ENCODE measurements at regions not wholly inside any gene's neighbourhood (a gene's known extent, or its start where the extent isn't known, plus 50 kb on each side); places are given as distances from the start of the nearest gene placed in this dataset.

DNA sequence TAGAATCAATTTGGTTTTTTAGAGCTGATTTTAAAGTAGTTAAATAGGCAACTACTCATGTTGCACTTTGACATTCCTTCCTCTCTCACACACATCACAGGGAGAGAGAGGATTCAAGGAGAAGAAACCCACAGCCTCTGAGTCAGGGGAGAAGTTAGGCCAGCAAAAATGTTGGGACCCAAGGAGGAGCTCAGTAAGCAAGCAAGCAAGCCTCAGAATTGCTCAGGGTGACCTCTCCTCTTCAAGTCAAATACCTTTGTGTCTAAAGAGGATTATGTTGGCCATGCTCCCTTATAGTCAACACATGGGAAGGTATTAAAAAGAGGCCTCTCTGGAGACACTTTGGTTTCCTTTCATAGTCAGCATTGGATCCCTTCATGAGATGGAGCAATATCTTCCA, 80.5 kb upstream of the WARS2 start:
- TF ChIP-seq, protein P1, sequence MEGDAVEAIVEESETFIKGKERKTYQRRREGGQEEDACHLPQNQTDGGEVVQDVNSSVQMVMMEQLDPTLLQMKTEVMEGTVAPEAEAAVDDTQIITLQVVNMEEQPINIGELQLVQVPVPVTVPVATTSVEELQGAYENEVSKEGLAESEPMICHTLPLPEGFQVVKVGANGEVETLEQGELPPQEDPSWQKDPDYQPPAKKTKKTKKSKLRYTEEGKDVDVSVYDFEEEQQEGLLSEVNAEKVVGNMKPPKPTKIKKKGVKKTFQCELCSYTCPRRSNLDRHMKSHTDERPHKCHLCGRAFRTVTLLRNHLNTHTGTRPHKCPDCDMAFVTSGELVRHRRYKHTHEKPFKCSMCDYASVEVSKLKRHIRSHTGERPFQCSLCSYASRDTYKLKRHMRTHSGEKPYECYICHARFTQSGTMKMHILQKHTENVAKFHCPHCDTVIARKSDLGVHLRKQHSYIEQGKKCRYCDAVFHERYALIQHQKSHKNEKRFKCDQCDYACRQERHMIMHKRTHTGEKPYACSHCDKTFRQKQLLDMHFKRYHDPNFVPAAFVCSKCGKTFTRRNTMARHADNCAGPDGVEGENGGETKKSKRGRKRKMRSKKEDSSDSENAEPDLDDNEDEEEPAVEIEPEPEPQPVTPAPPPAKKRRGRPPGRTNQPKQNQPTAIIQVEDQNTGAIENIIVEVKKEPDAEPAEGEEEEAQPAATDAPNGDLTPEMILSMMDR (IDR thresholded peaks at IDR 0.05 in 4 of 5, conservative IDR thresholded peaks at IDR 0.05 in 1 of 5) = no peak
- TF ChIP-seq POLR2A (IDR thresholded peaks at IDR 0.05) = no peak

All from gastrocnemius medialis (tissue), 4 donors.